Endothelial cell of umbilical vein (primary cell): ENCODE measurements at regions not wholly inside any gene's neighbourhood (a gene's known extent, or its start where the extent isn't known, plus 50 kb on each side); places are given as distances from the start of the nearest gene placed in this dataset.

Experiments used
- BruUV-seq: library from RNA; stranded (reverse); fragments of 400-500 nt; replicated peaks from 2 replicates; lab custom pipeline; 2021; lab: Mats Ljungman, UMichigan
- CTCF ChIA-PET: fragments of 300-600, 350-600 bp; sonication (Branson Sonifier 250); formaldehyde crosslinking; loops from one replicate; lab custom pipeline; 2021; ENCODE audit warnings: antibody characterized with exemption, inconsistent platforms; lab: Charles Lee
- POLR2A ChIA-PET: fragments of 300-600, 350-600 bp; sonication (Branson Sonifier 250); formaldehyde crosslinking; loops from one replicate; lab custom pipeline; 2021; ENCODE audit warnings: antibody characterized with exemption, inconsistent platforms; lab: Charles Lee
- DNase-seq: peaks from one replicate; pipeline ENCODE4 v3.0.0-alpha.2; 2011; ENCODE audit warnings: low read depth, low spot score
- FAIRE-seq: peaks from 2 replicates; lab custom pipeline; 2011; peaks lifted over from hg19 to GRCh38; lab: Jason Lieb, UNC
- H2AFZ ChIP-seq: 2 replicates; pipeline ENCODE4 v1.6.0; 2012; ENCODE audit warnings: low read depth, low read length, control low read depth, inconsistent platforms
- H3K27ac ChIP-seq: 2 replicates; pipeline ENCODE4 v1.5.1; 2011; ENCODE audit warnings: low read depth, mild to moderate bottlenecking, control low read depth, low read length, moderate library complexity; ENCODE audit not compliant: insufficient read depth
- H3K27me3 ChIP-seq, 2 experiments: 2 replicates each; pipeline versions ENCODE4 v1.6.0 to v1.6.1; 2011; ENCODE audit warnings: low read length in 2 of 2, mixed read lengths in 1 of 2; ENCODE audit not compliant: control insufficient read depth in 2 of 2, insufficient read depth in 2 of 2
- H3K36me3 ChIP-seq, 2 experiments: 2 replicates in 1 of 2; 3 replicates in 1 of 2; pipeline ENCODE4 v1.5.1; 2011; ENCODE audit warnings: low read length in 2 of 2, mild to moderate bottlenecking in 1 of 2, moderate library complexity in 1 of 2; ENCODE audit not compliant: control insufficient read depth in 2 of 2, insufficient read depth in 2 of 2; ENCODE audit errors: extremely low read depth in 1 of 2
- H3K4me1 ChIP-seq: 3 replicates; pipeline ENCODE4 v1.5.1; 2011; ENCODE audit warnings: mild to moderate bottlenecking, low read length; ENCODE audit not compliant: control insufficient read depth, insufficient read depth; ENCODE audit errors: extremely low read depth
- H3K4me2 ChIP-seq: 2 replicates; pipeline ENCODE4 v1.6.1; 2011; ENCODE audit warnings: low read length, control low read depth, mixed read lengths; ENCODE audit not compliant: insufficient read depth
- H3K4me3 ChIP-seq, 3 experiments: fragments of 200-600 bp in 1 of 3; sonication (generic), shearing (Covaris generic) in 1 of 3; replicated peaks in 1 of 3; 2 replicates each; pipeline ENCODE4 v1.5.1; 2011 to 2016; ENCODE audit warnings: control low read depth in 3 of 3, low read length in 3 of 3, mild to moderate bottlenecking in 2 of 3, inconsistent platforms in 1 of 3, low read depth in 1 of 3, moderate library complexity in 1 of 3; ENCODE audit not compliant: insufficient read depth in 1 of 3
- H3K79me2 ChIP-seq: 2 replicates; pipeline ENCODE4 v1.6.0; 2012; ENCODE audit warnings: low read length, inconsistent platforms; ENCODE audit not compliant: control insufficient read depth, insufficient read depth
- H3K9ac ChIP-seq: replicated peaks from 2 replicates; pipeline ENCODE3; 2011; ENCODE audit warnings: low read length, control low read depth; ENCODE audit not compliant: insufficient read depth; ENCODE audit errors: extremely low read depth
- H3K9me1 ChIP-seq: replicated peaks from 3 replicates; pipeline ENCODE4 v1.6.0; 2011; ENCODE audit warnings: mild to moderate bottlenecking, low read length; ENCODE audit not compliant: control insufficient read depth, insufficient read depth; ENCODE audit errors: extremely low read depth
- H3K9me3 ChIP-seq: replicated peaks from 2 replicates; pipeline ENCODE4 v1.5.1; 2012; ENCODE audit warnings: low read length, inconsistent platforms; ENCODE audit not compliant: control insufficient read depth, insufficient read depth
- H4K20me1 ChIP-seq: replicated peaks from 2 replicates; pipeline ENCODE3; 2011; ENCODE audit warnings: mild to moderate bottlenecking, low read length; ENCODE audit not compliant: control insufficient read depth, insufficient read depth; ENCODE audit errors: extremely low read depth
- CTCF ChIP-seq, 2 donors: IDR thresholded peaks; 1 replicate in 1 of 2; 2 replicates in 1 of 2; pipeline ENCODE4 v1.5.1; 2011; ENCODE audit warnings: low read length in 2 of 2, mild to moderate bottlenecking in 2 of 2, moderate library complexity in 2 of 2, control low read depth in 1 of 2, inconsistent platforms in 1 of 2, low read depth in 1 of 2; ENCODE audit not compliant: insufficient read depth in 1 of 2; ENCODE audit errors: extremely low read depth in 1 of 2
- GATA2 ChIP-seq: IDR thresholded peaks from 2 replicates; pipeline ENCODE4 v1.7.0; 2011; ENCODE audit warnings: low read depth, mild to moderate bottlenecking, moderate library complexity, mixed read lengths, low read length; ENCODE audit not compliant: insufficient read length, insufficient read depth
- JUN ChIP-seq: IDR thresholded peaks from 2 replicates; pipeline ENCODE4 v1.6.1; 2011; ENCODE audit warnings: borderline replicate concordance, low read depth; ENCODE audit not compliant: insufficient read length, insufficient read depth
- MAX ChIP-seq: IDR thresholded peaks from 2 replicates; pipeline ENCODE4 v1.6.1; 2011; ENCODE audit not compliant: insufficient read depth, insufficient read length
- POLR2A ChIP-seq: IDR thresholded peaks from 2 replicates; pipeline ENCODE4 v1.6.1; 2012; ENCODE audit warnings: low read depth, mild to moderate bottlenecking, control low read depth, low read length
- POLR2AphosphoS5 ChIP-seq: IDR thresholded peaks from 2 replicates; pipeline ENCODE4 v1.6.1; 2012; ENCODE audit warnings: low read depth, mild to moderate bottlenecking, control low read depth, low read length, moderate library complexity; ENCODE audit not compliant: insufficient read depth
- dilution Hi-C: fragments of 300-500 bp; cut with MboI; formaldehyde crosslinking; loops from one replicate; pipeline ENCODE4 v1.15.0; 2019; ENCODE audit warnings: low sequenced_read_pairs; ENCODE audit not compliant: extremely low pct_ligation_motif_present
- intact Hi-C: fragments of 100-400 bp; cut with micrococcal nuclease; formaldehyde crosslinking; loops from one replicate; pipeline ENCODE4 v1.10.0; 2022

GRCh38 chr18:67715567-67715966 is 199.0 kb upstream of the DSEL start:
- Histone ChIP-seq H3K27ac (no peak overlapping the region), H3K36me3 (no peaks in the 10 kb centered on the region), H4K20me1 (no peaks in the 10 kb centered on the region), H3K79me2 (no peaks in the 10 kb centered on the region), H3K9ac (no peak overlapping the region), H3K4me1 (no peaks in the 10 kb centered on the region), H3K4me2 (no peak overlapping the region), H2AFZ (no peak overlapping the region), H3K27me3 (no peaks in the 10 kb centered on the region), H3K9me1 (no peaks in the 10 kb centered on the region), H3K9me3 (no peaks in the 10 kb centered on the region), H3K4me3 (no peak overlapping the region)
- ChIA-PET POLR2A (no interaction called here), CTCF (no interaction called here)
- TF ChIP-seq GATA2 (no peak), POLR2AphosphoS5 (no peak), POLR2A (no peak), MAX (no peak), JUN (no peak)
- DNase-seq (no peak), FAIRE-seq (no peak)
- no TSS peak for BruUV-seq
- dilution Hi-C loops (no loop called here), intact Hi-C loops (no loop called here)

- Histone ChIP-seq H3K27me3 (no peaks in the 10 kb centered on the region), H3K4me2 (no peak overlapping the region), H4K20me1 (no peaks in the 10 kb centered on the region), H3K36me3 (no peaks in the 10 kb centered on the region), H3K79me2 (no peaks in the 10 kb centered on the region), H3K27ac (no peak overlapping the region), H3K9ac (no peak overlapping the region), H3K4me1 (no peaks in the 10 kb centered on the region), H3K4me3 (no peak overlapping the region), H3K9me3 (no peaks in the 10 kb centered on the region), H3K9me1 (no peaks in the 10 kb centered on the region), H2AFZ (no peak overlapping the region)
- dilution Hi-C loops (no loop called here), intact Hi-C loops (loop anchor here (2.0 kb wide), 1 partner anchor 194 kb away; the partner anchor contains the start of gene DSEL)
- ChIA-PET CTCF (interaction anchor here (0.7 to 2.7 kb wide), 4 partner anchors 12 to 194 kb away, joined by 3 to 15 read pairs (median 3); partner anchors contain the start of gene DSEL), POLR2A (no interaction called here)
- no peak for TF ChIP-seq GATA2
- no peak for TF ChIP-seq POLR2AphosphoS5
- TF ChIP-seq CTCF (IDR thresholded peaks at IDR 0.05; ENCODE audit: extremely low read depth in 1 of 2, insufficient read depth in 1 of 2, low read depth in 1 of 2, low read length in 2 of 2) = peak in 1 of 2 donors; percentile 1
- no TSS peak for BruUV-seq
- DNase-seq = no peak
- no peak for FAIRE-seq
These were observed 194.1 kb upstream of the DSEL start for GRCh38 chr18:67710639-67711038.
